ENCODE measurements at regions not wholly inside any gene's neighbourhood (a gene's known extent, or its start where the extent isn't known, plus 50 kb on each side); places are given as distances from the start of the nearest gene placed in this dataset.

DNA sequence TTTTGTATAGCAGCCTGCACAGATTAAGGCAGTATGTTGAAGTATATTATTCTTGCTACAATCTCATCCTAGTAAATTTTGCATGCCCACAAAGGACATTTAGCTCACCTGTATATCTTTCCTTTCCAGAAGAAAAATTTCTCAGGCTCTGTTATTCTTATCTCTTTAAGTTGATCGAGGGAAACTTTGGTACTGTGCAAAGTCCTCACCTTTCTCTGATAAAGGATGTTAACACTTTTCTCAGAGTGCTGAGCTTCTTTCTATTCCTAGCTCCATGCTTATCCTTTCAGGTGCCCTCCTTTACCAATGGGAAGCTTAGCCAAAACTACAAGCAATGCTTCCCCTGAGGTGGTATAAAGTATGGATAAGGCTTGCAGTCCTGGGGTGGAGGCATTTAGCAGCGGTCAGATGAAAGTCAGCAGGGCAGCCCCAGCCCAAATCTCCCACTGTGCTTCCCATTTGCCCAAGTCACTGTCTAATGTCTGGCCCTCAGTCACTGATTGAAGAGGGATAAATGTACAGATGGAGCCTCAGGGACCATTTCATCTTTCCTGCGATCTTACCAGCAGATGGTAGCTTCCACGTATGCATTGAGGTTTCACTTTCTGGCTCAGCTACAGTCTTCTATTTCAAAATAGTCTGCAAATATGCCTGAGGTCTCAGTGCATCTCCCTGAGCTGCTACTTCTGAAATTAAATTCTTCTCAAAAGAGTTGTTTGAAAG is 127.8 kb upstream of the P2RY1 start:
- TF ChIP-seq YY1 (IDR thresholded peaks at IDR 0.05; ENCODE audit: low read depth) (no peak), EP300 (IDR thresholded peaks at IDR 0.05; ENCODE audit: borderline replicate concordance) (no peak), EGR1 (IDR thresholded peaks at IDR 0.05) (no peak), ZBTB7A (IDR thresholded peaks at IDR 0.05; ENCODE audit: low read depth) (no peak), CEBPB (IDR thresholded peaks at IDR 0.05) (no peak), TCF12 (IDR thresholded peaks at IDR 0.05; ENCODE audit: low read depth) (no peak), TAF1 (IDR thresholded peaks at IDR 0.05; ENCODE audit: low read depth) (no peak), USF1 (IDR thresholded peaks at IDR 0.05) (no peak), RAD21 (IDR thresholded peaks at IDR 0.05; ENCODE audit: low read depth) (no peak), NFIC (IDR thresholded peaks at IDR 0.05) (no peak), CREB1 (IDR thresholded peaks at IDR 0.05; ENCODE audit: low read depth) (no peak), REST (IDR thresholded peaks at IDR 0.05; ENCODE audit: low read depth) (no peak)

GRCh38 chr3:152709659-152710058 is 125.3 kb upstream of the P2RY1 start:
- TF ChIP-seq TAF1 (IDR thresholded peaks at IDR 0.05; ENCODE audit: low read depth) (no peak), FOXM1 (IDR thresholded peaks at IDR 0.05; ENCODE audit: borderline replicate concordance, low read depth) (no peak), ZBTB7A (IDR thresholded peaks at IDR 0.05; ENCODE audit: low read depth) (no peak), USF1 (IDR thresholded peaks at IDR 0.05) (no peak), CREB1 (IDR thresholded peaks at IDR 0.05; ENCODE audit: low read depth) (no peak), EP300 (IDR thresholded peaks at IDR 0.05; ENCODE audit: borderline replicate concordance) (no peak), TCF12 (IDR thresholded peaks at IDR 0.05; ENCODE audit: low read depth) (no peak), RAD21 (IDR thresholded peaks at IDR 0.05; ENCODE audit: low read depth) (no peak)

DNA sequence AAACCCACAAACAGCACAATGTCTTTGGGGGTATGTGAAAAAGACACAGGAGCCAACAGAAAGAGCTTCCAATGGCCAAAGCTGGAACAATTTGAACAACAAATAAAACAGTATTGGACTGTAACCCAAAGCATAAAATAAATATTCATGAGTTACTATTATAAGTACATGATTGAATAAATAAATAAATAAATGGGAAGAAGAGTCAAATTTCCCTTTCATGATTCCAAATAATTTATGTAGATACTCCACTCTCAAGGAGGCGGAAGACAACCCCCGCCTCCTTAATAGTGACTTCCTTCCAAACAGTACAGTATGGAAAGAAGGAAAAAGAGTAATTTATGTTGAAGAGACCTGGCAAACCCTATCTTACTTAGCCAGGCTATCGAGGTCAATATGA is 124.4 kb upstream of the P2RY1 start:
- TF ChIP-seq USF1 (IDR thresholded peaks at IDR 0.05): no peak
- no peak for TF ChIP-seq EGR1 (IDR thresholded peaks at IDR 0.05)
- TF ChIP-seq NFIC (IDR thresholded peaks at IDR 0.05): no peak
- no peak for TF ChIP-seq RAD21 (IDR thresholded peaks at IDR 0.05; ENCODE audit: low read depth)
- no peak for TF ChIP-seq CREB1 (IDR thresholded peaks at IDR 0.05; ENCODE audit: low read depth)
- TF ChIP-seq TAF1 (IDR thresholded peaks at IDR 0.05; ENCODE audit: low read depth): no peak
- TF ChIP-seq, protein P1, sequence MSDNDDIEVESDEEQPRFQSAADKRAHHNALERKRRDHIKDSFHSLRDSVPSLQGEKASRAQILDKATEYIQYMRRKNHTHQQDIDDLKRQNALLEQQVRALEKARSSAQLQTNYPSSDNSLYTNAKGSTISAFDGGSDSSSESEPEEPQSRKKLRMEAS (IDR thresholded peaks at IDR 0.05): no peak
- no peak for TF ChIP-seq EP300 (IDR thresholded peaks at IDR 0.05; ENCODE audit: borderline replicate concordance)
- no peak for TF ChIP-seq YY1 (IDR thresholded peaks at IDR 0.05; ENCODE audit: low read depth)
- no peak for TF ChIP-seq ZBTB7A (IDR thresholded peaks at IDR 0.05; ENCODE audit: low read depth)
- no peak for TF ChIP-seq REST (IDR thresholded peaks at IDR 0.05; ENCODE audit: low read depth)
- TF ChIP-seq CEBPB (IDR thresholded peaks at IDR 0.05): no peak
- no peak for TF ChIP-seq TEAD4 (IDR thresholded peaks at IDR 0.05)
- TF ChIP-seq TCF12 (IDR thresholded peaks at IDR 0.05; ENCODE audit: low read depth): no peak
- no peak for TF ChIP-seq FOXM1 (IDR thresholded peaks at IDR 0.05; ENCODE audit: borderline replicate concordance, low read depth)

GRCh38 chr3:152713989-152714388 is 120.9 kb upstream of the P2RY1 start:
- no peak for TF ChIP-seq NFIC (IDR thresholded peaks at IDR 0.05)
- TF ChIP-seq RAD21 (IDR thresholded peaks at IDR 0.05; ENCODE audit: low read depth): no peak
- TF ChIP-seq FOXM1 (IDR thresholded peaks at IDR 0.05; ENCODE audit: borderline replicate concordance, low read depth): no peak
- TF ChIP-seq CEBPB (IDR thresholded peaks at IDR 0.05): no peak
- no peak for TF ChIP-seq USF1 (IDR thresholded peaks at IDR 0.05)
- no peak for TF ChIP-seq TCF12 (IDR thresholded peaks at IDR 0.05; ENCODE audit: low read depth)
- no peak for TF ChIP-seq TAF1 (IDR thresholded peaks at IDR 0.05; ENCODE audit: low read depth)
- no peak for TF ChIP-seq REST (IDR thresholded peaks at IDR 0.05; ENCODE audit: low read depth)
- TF ChIP-seq EGR1 (IDR thresholded peaks at IDR 0.05): no peak
- no peak for TF ChIP-seq EP300 (IDR thresholded peaks at IDR 0.05; ENCODE audit: borderline replicate concordance)
- TF ChIP-seq CREB1 (IDR thresholded peaks at IDR 0.05; ENCODE audit: low read depth): no peak
- TF ChIP-seq TEAD4 (IDR thresholded peaks at IDR 0.05): no peak
- TF ChIP-seq ZBTB7A (IDR thresholded peaks at IDR 0.05; ENCODE audit: low read depth): no peak
- TF ChIP-seq YY1 (IDR thresholded peaks at IDR 0.05; ENCODE audit: low read depth): no peak
- TF ChIP-seq, protein P1 (IDR thresholded peaks at IDR 0.05): no peak
